GM12878 (cell line): ENCODE measurements at regions not wholly inside any gene's neighbourhood (a gene's known extent, or its start where the extent isn't known, plus 50 kb on each side); places are given as distances from the start of the nearest gene placed in this dataset.
A peak's percentile ranks its signal among the peaks of the same experiment; 100 is the strongest.

Source experiments
- CBX5 ChIP-seq: sonication (generic); IDR thresholded peaks from 2 replicates; pipeline ENCODE4 v1.6.1; 2016; ENCODE audit warnings: low read depth, moderate library complexity, mild to moderate bottlenecking, inconsistent platforms
- CHD1 ChIP-seq: IDR thresholded peaks from 2 replicates; pipeline ENCODE4 v1.6.1; 2012; ENCODE audit warnings: low read depth, low read length, improper control_type of control experiment
- CHD4 ChIP-seq: fragments of 200-600 bp; sonication (generic); IDR thresholded peaks from 2 replicates; pipeline ENCODE4 v1.6.1; 2016; ENCODE audit warnings: mild to moderate bottlenecking
- DPF2 ChIP-seq: fragments of 450-650 bp; IDR thresholded peaks from 2 replicates; pipeline ENCODE4 v1.6.1; 2017; ENCODE audit warnings: mild to moderate bottlenecking
- EED ChIP-seq: sonication (generic); IDR thresholded peaks from 2 replicates; pipeline ENCODE4 v1.6.1; 2016; ENCODE audit warnings: antibody characterized with exemption, low read depth
- FOS ChIP-seq: IDR thresholded peaks from 3 replicates; pipeline ENCODE4 v1.6.1; 2011; ENCODE audit warnings: borderline replicate concordance; ENCODE audit not compliant: insufficient read length; ENCODE audit errors: extremely low read depth
- HCFC1 ChIP-seq: fragments of 150-350 bp; IDR thresholded peaks from 2 replicates; pipeline ENCODE4 v1.6.1; 2014; ENCODE audit warnings: low read length
- MEF2A ChIP-seq: IDR thresholded peaks from 2 replicates; pipeline ENCODE4 v1.6.1; 2011; ENCODE audit warnings: low read depth, mild to moderate bottlenecking, low read length, moderate library complexity; ENCODE audit not compliant: insufficient read depth
- MEF2B ChIP-seq: fragments of 450-650 bp; IDR thresholded peaks from 2 replicates; pipeline ENCODE4 v1.6.1; 2018; ENCODE audit warnings: mild to moderate bottlenecking, moderate library complexity; ENCODE audit not compliant: partially characterized antibody, poor library complexity, severe bottlenecking
- MXI1 ChIP-seq: fragments of 150-350 bp; IDR thresholded peaks from 2 replicates; pipeline ENCODE4 v1.6.1; 2011; ENCODE audit warnings: low read depth, mild to moderate bottlenecking, inconsistent platforms, low read length, improper control_type of control experiment
- MYB ChIP-seq: fragments of 150-350 bp; IDR thresholded peaks from 2 replicates; pipeline ENCODE4 v1.6.1; 2014; ENCODE audit warnings: mild to moderate bottlenecking, low read depth, low read length, borderline replicate concordance
- NFYB ChIP-seq: IDR thresholded peaks from 2 replicates; pipeline ENCODE4 v1.6.1; 2011; ENCODE audit warnings: low read depth, mild to moderate bottlenecking, low read length, improper control_type of control experiment, moderate library complexity; ENCODE audit not compliant: insufficient read depth
- NR2C1 ChIP-seq: fragments of 450-650 bp; IDR thresholded peaks from 2 replicates; pipeline ENCODE4 v1.6.1; 2017; ENCODE audit warnings: antibody characterized with exemption, mild to moderate bottlenecking, moderate library complexity
- PAX5 ChIP-seq: IDR thresholded peaks from 2 replicates; pipeline ENCODE4 v1.6.1; 2011; ENCODE audit warnings: low read depth, low read length, borderline replicate concordance
- PAX8 ChIP-seq: fragments of 450-650 bp; IDR thresholded peaks from 2 replicates; pipeline ENCODE4 v1.6.1; 2017; ENCODE audit warnings: mild to moderate bottlenecking, moderate library complexity
- PML ChIP-seq: IDR thresholded peaks from 2 replicates; pipeline ENCODE4 v1.6.1; 2012; ENCODE audit warnings: low read length, inconsistent platforms
- POU2F2 ChIP-seq: IDR thresholded peaks from 3 replicates; pipeline ENCODE4 v1.6.1; 2011; ENCODE audit warnings: low read depth, mild to moderate bottlenecking, low read length, borderline replicate concordance
- TCF3 ChIP-seq: IDR thresholded peaks from 2 replicates; pipeline ENCODE4 v1.6.1; 2012; ENCODE audit warnings: low read depth, mild to moderate bottlenecking, low read length, borderline replicate concordance; ENCODE audit not compliant: insufficient read depth
- WRNIP1 ChIP-seq: IDR thresholded peaks from 2 replicates; pipeline ENCODE4 v1.6.1; 2011; ENCODE audit warnings: low read depth, low read length, improper control_type of control experiment, borderline replicate concordance
- YY1 ChIP-seq: IDR thresholded peaks from 2 replicates; pipeline ENCODE4 v1.6.1; 2011; ENCODE audit warnings: low read depth, mild to moderate bottlenecking, low read length
- ZNF217 ChIP-seq: fragments of 450-650 bp; IDR thresholded peaks from 2 replicates; pipeline ENCODE4 v1.6.1; 2017; ENCODE audit warnings: antibody characterized with exemption, mild to moderate bottlenecking
- ZNF274 ChIP-seq: IDR thresholded peaks from one replicate; pipeline ENCODE4 v1.8.0; 2011; ENCODE audit not compliant: insufficient read length, insufficient read depth
- TF ChIP-seq, protein P1 (sequence below): fragments of 450-650 bp; formaldehyde crosslinking; IDR thresholded peaks from 2 replicates; pipeline ENCODE4 v1.5.0; 2022; ENCODE audit warnings: mild to moderate bottlenecking, missing genetic modification characterization
- TF ChIP-seq, protein P2 (sequence below): fragments of 450-650 bp; IDR thresholded peaks from 2 replicates; pipeline ENCODE4 v1.6.1; 2017; ENCODE audit warnings: mild to moderate bottlenecking, moderate library complexity
- TF ChIP-seq, protein P3 (sequence below): IDR thresholded peaks from 2 replicates; pipeline ENCODE4 v1.6.1; 2011; ENCODE audit warnings: low read depth, low read length, improper control_type of control experiment, borderline replicate concordance

DNA sequence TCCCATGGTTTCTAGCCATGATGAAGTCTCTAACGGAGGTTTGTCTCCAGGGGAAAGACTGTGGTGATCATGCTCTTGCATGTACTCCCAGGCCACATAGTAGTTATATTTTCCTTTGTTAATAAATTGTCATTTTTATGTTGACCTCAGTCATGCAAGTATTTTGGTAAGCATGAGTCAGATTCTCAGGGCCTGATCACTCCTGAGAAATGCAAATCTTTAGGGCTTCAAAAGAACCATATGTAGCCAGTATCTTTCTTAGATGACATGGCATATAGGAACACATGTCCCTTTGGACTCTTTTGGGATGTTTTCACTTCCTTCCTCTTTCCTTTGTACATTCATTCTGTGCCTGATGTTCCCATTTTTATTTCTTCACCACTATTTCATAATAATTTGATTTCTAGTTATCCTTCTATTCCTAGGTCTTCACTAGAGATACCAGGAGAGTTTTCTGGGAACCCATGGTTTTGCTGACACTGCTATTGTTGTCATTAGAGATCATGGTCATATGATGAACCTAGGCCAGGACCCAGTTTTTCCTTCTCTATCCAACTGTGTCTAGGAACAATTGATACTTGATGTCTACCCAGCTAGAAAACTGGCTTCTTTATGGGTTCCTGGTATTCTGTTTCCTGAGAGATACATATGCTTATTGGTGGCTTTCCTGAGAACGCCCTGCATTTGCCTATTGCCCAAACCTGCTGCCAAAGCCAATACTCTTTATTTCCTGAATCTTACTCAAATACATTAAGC lies 248.1 kb upstream of the NREP start (continued):
- TF ChIP-seq, protein P1, sequence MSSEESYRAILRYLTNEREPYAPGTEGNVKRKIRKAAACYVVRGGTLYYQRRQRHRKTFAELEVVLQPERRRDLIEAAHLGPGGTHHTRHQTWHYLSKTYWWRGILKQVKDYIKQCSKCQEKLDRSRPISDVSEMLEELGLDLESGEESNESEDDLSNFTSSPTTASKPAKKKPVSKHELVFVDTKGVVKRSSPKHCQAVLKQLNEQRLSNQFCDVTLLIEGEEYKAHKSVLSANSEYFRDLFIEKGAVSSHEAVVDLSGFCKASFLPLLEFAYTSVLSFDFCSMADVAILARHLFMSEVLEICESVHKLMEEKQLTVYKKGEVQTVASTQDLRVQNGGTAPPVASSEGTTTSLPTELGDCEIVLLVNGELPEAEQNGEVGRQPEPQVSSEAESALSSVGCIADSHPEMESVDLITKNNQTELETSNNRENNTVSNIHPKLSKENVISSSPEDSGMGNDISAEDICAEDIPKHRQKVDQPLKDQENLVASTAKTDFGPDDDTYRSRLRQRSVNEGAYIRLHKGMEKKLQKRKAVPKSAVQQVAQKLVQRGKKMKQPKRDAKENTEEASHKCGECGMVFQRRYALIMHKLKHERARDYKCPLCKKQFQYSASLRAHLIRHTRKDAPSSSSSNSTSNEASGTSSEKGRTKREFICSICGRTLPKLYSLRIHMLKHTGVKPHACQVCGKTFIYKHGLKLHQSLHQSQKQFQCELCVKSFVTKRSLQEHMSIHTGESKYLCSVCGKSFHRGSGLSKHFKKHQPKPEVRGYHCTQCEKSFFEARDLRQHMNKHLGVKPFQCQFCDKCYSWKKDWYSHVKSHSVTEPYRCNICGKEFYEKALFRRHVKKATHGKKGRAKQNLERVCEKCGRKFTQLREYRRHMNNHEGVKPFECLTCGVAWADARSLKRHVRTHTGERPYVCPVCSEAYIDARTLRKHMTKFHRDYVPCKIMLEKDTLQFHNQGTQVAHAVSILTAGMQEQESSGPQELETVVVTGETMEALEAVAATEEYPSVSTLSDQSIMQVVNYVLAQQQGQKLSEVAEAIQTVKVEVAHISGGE: no peak
- no peak for TF ChIP-seq NR2C1
- TF ChIP-seq PAX8: no peak
- no peak for TF ChIP-seq MXI1
- no peak for TF ChIP-seq CHD4
- TF ChIP-seq EED: peak; percentile 73
- no peak for TF ChIP-seq TCF3
- TF ChIP-seq PML: peak; percentile 42; the same call in 1 of the 2 replicates
- no peak for TF ChIP-seq CBX5
- no peak for TF ChIP-seq PAX5
- TF ChIP-seq MYB: no peak
- no peak for TF ChIP-seq ZNF274
- TF ChIP-seq, protein P2, sequence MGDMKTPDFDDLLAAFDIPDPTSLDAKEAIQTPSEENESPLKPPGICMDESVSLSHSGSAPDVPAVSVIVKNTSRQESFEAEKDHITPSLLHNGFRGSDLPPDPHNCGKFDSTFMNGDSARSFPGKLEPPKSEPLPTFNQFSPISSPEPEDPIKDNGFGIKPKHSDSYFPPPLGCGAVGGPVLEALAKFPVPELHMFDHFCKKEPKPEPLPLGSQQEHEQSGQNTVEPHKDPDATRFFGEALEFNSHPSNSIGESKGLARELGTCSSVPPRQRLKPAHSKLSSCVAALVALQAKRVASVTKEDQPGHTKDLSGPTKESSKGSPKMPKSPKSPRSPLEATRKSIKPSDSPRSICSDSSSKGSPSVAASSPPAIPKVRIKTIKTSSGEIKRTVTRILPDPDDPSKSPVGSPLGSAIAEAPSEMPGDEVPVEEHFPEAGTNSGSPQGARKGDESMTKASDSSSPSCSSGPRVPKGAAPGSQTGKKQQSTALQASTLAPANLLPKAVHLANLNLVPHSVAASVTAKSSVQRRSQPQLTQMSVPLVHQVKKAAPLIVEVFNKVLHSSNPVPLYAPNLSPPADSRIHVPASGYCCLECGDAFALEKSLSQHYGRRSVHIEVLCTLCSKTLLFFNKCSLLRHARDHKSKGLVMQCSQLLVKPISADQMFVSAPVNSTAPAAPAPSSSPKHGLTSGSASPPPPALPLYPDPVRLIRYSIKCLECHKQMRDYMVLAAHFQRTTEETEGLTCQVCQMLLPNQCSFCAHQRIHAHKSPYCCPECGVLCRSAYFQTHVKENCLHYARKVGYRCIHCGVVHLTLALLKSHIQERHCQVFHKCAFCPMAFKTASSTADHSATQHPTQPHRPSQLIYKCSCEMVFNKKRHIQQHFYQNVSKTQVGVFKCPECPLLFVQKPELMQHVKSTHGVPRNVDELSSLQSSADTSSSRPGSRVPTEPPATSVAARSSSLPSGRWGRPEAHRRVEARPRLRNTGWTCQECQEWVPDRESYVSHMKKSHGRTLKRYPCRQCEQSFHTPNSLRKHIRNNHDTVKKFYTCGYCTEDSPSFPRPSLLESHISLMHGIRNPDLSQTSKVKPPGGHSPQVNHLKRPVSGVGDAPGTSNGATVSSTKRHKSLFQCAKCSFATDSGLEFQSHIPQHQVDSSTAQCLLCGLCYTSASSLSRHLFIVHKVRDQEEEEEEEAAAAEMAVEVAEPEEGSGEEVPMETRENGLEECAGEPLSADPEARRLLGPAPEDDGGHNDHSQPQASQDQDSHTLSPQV: no peak
- peak; percentile 92 for TF ChIP-seq MEF2A
- TF ChIP-seq HCFC1: no peak
- TF ChIP-seq ZNF217: no peak
- no peak for TF ChIP-seq CHD1
- TF ChIP-seq FOS: no peak
- peak; percentile 86 for TF ChIP-seq MEF2B
- no peak for TF ChIP-seq YY1
- TF ChIP-seq POU2F2: peak; percentile 83; the same call in 1 of the 3 replicates
- no peak for TF ChIP-seq WRNIP1
- no peak for TF ChIP-seq DPF2
- TF ChIP-seq NFYB: no peak
- TF ChIP-seq, protein P3, sequence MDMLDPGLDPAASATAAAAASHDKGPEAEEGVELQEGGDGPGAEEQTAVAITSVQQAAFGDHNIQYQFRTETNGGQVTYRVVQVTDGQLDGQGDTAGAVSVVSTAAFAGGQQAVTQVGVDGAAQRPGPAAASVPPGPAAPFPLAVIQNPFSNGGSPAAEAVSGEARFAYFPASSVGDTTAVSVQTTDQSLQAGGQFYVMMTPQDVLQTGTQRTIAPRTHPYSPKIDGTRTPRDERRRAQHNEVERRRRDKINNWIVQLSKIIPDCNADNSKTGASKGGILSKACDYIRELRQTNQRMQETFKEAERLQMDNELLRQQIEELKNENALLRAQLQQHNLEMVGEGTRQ: no peak
